ENCODE measurements at regions not wholly inside any gene's neighbourhood (a gene's known extent, or its start where the extent isn't known, plus 50 kb on each side); places are given as distances from the start of the nearest gene placed in this dataset.
A peak's percentile ranks its signal among the peaks of the same experiment; 100 is the strongest.

DNA sequence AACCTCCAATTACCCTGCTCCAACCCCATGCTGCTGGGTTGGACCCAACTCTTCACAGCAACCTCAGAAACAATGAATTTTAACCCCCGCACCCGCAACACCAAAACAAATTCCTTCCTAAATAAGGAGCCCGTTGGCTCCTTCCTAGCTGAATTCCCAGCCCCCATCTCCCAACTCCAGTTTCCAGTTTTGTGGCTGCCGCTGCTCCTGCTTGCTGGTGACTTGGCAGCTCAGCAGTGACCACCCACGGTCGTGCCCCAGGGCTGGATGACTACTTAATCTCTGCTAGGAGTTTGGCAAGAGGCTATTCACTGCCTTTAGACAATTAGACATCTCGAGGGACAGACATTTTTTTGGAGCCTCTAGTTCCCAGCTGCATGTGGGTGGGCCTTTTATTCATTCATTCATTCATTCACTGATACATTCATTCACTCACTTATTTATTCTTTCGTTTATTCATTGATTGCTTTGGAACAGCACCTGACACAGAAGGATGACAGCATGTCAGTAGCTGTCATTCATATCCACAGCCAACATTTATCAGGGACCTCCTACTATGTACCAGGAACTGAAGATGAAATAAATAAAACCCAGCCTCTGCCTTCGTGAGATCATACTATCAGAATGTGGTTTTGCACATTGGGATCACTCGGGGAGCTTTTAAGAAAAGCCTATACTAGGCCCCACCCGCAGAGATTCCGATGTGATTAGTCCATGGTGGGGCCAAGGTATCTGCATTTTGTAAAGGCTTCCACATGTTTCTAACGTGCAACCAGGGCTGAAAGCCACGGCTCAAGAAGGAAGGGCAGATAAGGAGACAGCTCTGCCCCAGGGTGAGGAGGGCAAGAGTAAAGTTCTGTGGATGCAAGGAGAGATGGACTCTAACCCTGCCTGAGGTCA, 256.5 kb downstream of the SHQ1 start:
- H3K9me3 ChIP-seq: no peaks in the 10 kb centered on the region
- H3K27ac ChIP-seq: no peak overlapping the region
- 75 to 87% methylated on average over 14 of the region's 14 CpGs for WGBS, 2 donors
- TF ChIP-seq POLR2A (IDR thresholded peaks at IDR 0.05) (no peak), EP300 (IDR thresholded peaks at IDR 0.05) (no peak), CTCF (IDR thresholded peaks at IDR 0.05) (no peak), POLR2AphosphoS5 (IDR thresholded peaks at IDR 0.05) (no peak)
- DNase-seq (peak in 1 of 2 donors; percentile 34), ATAC-seq (ENCODE audit: low FRiP score in 2 of 2) (peak in 1 of 2 donors; percentile 56)
- no peaks in the 10 kb centered on the region for H3K36me3 ChIP-seq
- H3K27me3 ChIP-seq: no peaks in the 10 kb centered on the region
- no peak overlapping the region for H3K4me3 ChIP-seq
- H3K4me1 ChIP-seq: no peaks in the 10 kb centered on the region

DNA sequence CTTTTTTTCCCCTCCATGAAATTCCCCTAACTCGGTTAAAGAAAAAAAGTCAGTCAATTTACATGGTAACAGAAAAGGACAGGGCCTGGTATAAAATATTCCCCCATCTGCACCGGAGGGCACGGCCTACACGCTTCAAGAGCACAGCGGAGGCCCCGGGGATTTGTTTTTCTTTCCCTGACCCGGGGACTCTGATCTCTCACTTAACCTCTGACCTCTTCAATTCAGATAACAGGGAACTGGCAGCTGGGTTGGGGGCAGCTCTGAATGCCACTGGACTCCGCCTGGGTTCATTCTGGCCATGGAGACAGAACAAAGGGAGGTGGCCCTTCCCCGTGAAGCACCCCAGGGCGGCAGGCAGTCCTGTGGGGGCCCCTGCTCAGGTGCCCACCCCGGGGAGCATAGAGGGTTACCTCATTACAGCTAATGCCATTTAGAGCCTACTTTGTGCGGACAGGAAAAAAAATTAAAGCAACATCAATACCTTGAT, 257.5 kb downstream of the SHQ1 start:
- DNase-seq (peak in 1 of 2 donors; percentile 48), ATAC-seq (ENCODE audit: low FRiP score in 2 of 2) (no peak)
- Histone ChIP-seq H3K36me3 (no peaks in the 10 kb centered on the region), H3K9me3 (no peaks in the 10 kb centered on the region), H3K4me3 (no peak overlapping the region), H3K4me1 (no peaks in the 10 kb centered on the region), H3K27ac (no peak overlapping the region), H3K27me3 (no peaks in the 10 kb centered on the region)
- 83% methylated on average over 12 of the region's 12 CpGs for WGBS, 2 donors
- TF ChIP-seq POLR2AphosphoS5 (IDR thresholded peaks at IDR 0.05) (no peak), POLR2A (IDR thresholded peaks at IDR 0.05) (no peak), EP300 (IDR thresholded peaks at IDR 0.05) (no peak), CTCF (IDR thresholded peaks at IDR 0.05) (no peak)

- H3K27ac ChIP-seq: no peak overlapping the region
- no peaks in the 10 kb centered on the region for H3K4me1 ChIP-seq
- H3K4me3 ChIP-seq: no peak overlapping the region
- ATAC-seq (ENCODE audit: low FRiP score in 2 of 2): no peak
- TF ChIP-seq POLR2AphosphoS5 (IDR thresholded peaks at IDR 0.05): no peak
- TF ChIP-seq CTCF (IDR thresholded peaks at IDR 0.05): no peak
- TF ChIP-seq EP300 (IDR thresholded peaks at IDR 0.05): no peak
- no peak for TF ChIP-seq POLR2A (IDR thresholded peaks at IDR 0.05)
- WGBS, 2 donors: 97 to 99% methylated on average over 3 of the region's 3 CpGs
- no peaks in the 10 kb centered on the region for H3K27me3 ChIP-seq
- DNase-seq: no peak
- H3K36me3 ChIP-seq: no peaks in the 10 kb centered on the region
- H3K9me3 ChIP-seq: no peaks in the 10 kb centered on the region
These were observed 261.0 kb downstream of the SHQ1 start for GRCh38 chr3:72587282-72587681.

DNA sequence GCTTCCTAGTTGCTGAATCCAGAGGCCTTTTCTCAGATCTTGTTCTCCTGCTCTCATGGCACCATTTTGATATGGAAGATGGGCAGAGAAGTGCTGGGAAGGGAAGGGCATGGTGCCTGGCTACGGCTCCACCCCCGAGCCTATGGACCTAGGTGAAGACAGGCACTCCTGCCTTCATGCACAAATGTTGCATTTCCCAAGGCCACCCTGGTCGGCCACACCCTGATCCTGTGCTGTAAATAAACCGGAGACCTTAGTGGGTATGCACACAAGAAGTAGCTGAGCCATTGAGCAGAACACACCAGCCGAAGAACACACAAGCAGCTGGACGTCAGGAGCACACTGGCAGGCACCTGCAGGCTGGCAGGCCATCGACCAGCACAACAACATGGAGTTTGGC, 261.6 kb downstream of the SHQ1 start:
- 85 to 94% methylated on average over 4 to 7 of the region's 7 CpGs for WGBS, 2 donors
- Histone ChIP-seq H3K27me3 (no peaks in the 10 kb centered on the region), H3K36me3 (no peaks in the 10 kb centered on the region), H3K27ac (no peak overlapping the region), H3K4me1 (no peaks in the 10 kb centered on the region), H3K4me3 (no peak overlapping the region), H3K9me3 (no peaks in the 10 kb centered on the region)
- TF ChIP-seq CTCF (IDR thresholded peaks at IDR 0.05) (no peak), EP300 (IDR thresholded peaks at IDR 0.05) (no peak)
- no peak for ATAC-seq (ENCODE audit: low FRiP score in 2 of 2)
- peak in 1 of 2 donors; percentile 29 for DNase-seq

GRCh38 chr3:72585966-72586365, 262.3 kb downstream of the SHQ1 start:
- Histone ChIP-seq H3K4me3 (no peak overlapping the region), H3K9me3 (no peaks in the 10 kb centered on the region), H3K27ac (no peak overlapping the region), H3K4me1 (no peaks in the 10 kb centered on the region), H3K36me3 (no peaks in the 10 kb centered on the region), H3K27me3 (no peaks in the 10 kb centered on the region)
- WGBS, 2 donors: 74 to 81% methylated on average over 4 of the region's 4 CpGs
- DNase-seq (no peak), ATAC-seq (ENCODE audit: low FRiP score in 2 of 2) (no peak)
- no peak for TF ChIP-seq POLR2A (IDR thresholded peaks at IDR 0.05)
- TF ChIP-seq CTCF (IDR thresholded peaks at IDR 0.05): no peak
- TF ChIP-seq EP300 (IDR thresholded peaks at IDR 0.05): no peak
- no peak for TF ChIP-seq POLR2AphosphoS5 (IDR thresholded peaks at IDR 0.05)
